Fibroblast of lung (primary cell): ENCODE measurements at regions not wholly inside any gene's neighbourhood (a gene's known extent, or its start where the extent isn't known, plus 50 kb on each side); places are given as distances from the start of the nearest gene placed in this dataset.
A peak's percentile ranks its signal among the peaks of the same experiment; 100 is the strongest.

Experiments used
- DNase-seq, 2 donors: peaks; one replicate each; pipeline versions ENCODE4 v3.0.0 to v3.0.0-alpha.2; 2010; ENCODE audit warnings: low read depth in 2 of 2
- H2AFZ ChIP-seq: 2 replicates; pipeline ENCODE4 v1.5.1; 2012; ENCODE audit warnings: low read length, control low read depth, inconsistent platforms
- H3K27ac ChIP-seq: 2 replicates; pipeline ENCODE4 v1.5.1; 2011; ENCODE audit warnings: low read length, control low read depth; ENCODE audit not compliant: insufficient read depth
- H3K27me3 ChIP-seq: 2 replicates; pipeline ENCODE4 v1.5.1; 2011; ENCODE audit warnings: mild to moderate bottlenecking, low read length; ENCODE audit not compliant: control insufficient read depth, insufficient read depth
- H3K36me3 ChIP-seq: 2 replicates; pipeline ENCODE4 v1.5.1; 2011; ENCODE audit warnings: low read length; ENCODE audit not compliant: control insufficient read depth, insufficient read depth
- H3K4me1 ChIP-seq: 2 replicates; pipeline ENCODE4 v1.5.1; 2011; ENCODE audit warnings: low read length; ENCODE audit not compliant: control insufficient read depth, insufficient read depth; ENCODE audit errors: extremely low read depth
- H3K4me2 ChIP-seq: 2 replicates; pipeline ENCODE4 v1.5.1; 2011; ENCODE audit warnings: low read length, control low read depth; ENCODE audit not compliant: insufficient read depth; ENCODE audit errors: extremely low read depth
- H3K4me3 ChIP-seq, 4 experiments: fragments of 200-600 bp in 1 of 4; sonication (generic) in 1 of 4; replicated peaks in 1 of 4; 2 replicates each; pipeline ENCODE4 v1.5.1; 2011 to 2016; ENCODE audit warnings: low read length in 4 of 4, low read depth in 3 of 4, mild to moderate bottlenecking in 3 of 4, control low read depth in 2 of 4, inconsistent platforms in 1 of 4, mixed read lengths in 1 of 4; ENCODE audit not compliant: insufficient read depth in 1 of 4; ENCODE audit errors: control extremely low read depth in 1 of 4
- H3K79me2 ChIP-seq: 2 replicates; pipeline ENCODE4 v1.5.1; 2012; ENCODE audit warnings: mild to moderate bottlenecking, low read length, inconsistent platforms; ENCODE audit not compliant: control insufficient read depth, insufficient read depth
- H3K9ac ChIP-seq: 2 replicates; pipeline ENCODE4 v1.5.1; 2011; ENCODE audit warnings: mild to moderate bottlenecking, low read length, control low read depth; ENCODE audit not compliant: insufficient read depth
- H3K9me3 ChIP-seq: 2 replicates; pipeline ENCODE4 v1.5.1; 2012; ENCODE audit warnings: low read depth, low read length; ENCODE audit not compliant: control insufficient read depth, insufficient read depth
- H4K20me1 ChIP-seq: 2 replicates; pipeline ENCODE4 v1.5.1; 2011; ENCODE audit warnings: low read length; ENCODE audit not compliant: control insufficient read depth, insufficient read depth; ENCODE audit errors: extremely low read depth
- CTCF ChIP-seq, 2 donors: IDR thresholded peaks in 1 of 2; conservative IDR thresholded peaks in 1 of 2; 1 replicate in 1 of 2; 2 replicates in 1 of 2; pipeline ENCODE4 v1.5.1; 2011 to 2012; ENCODE audit warnings: low read length in 2 of 2, control low read depth in 1 of 2, inconsistent platforms in 1 of 2, low read depth in 1 of 2, mild to moderate bottlenecking in 1 of 2
- EZH2 ChIP-seq: IDR thresholded peaks from 2 replicates; pipeline ENCODE4 v1.5.1; 2012; ENCODE audit warnings: low read length, control low read depth, mild to moderate bottlenecking; ENCODE audit errors: missing control alignments

DNA sequence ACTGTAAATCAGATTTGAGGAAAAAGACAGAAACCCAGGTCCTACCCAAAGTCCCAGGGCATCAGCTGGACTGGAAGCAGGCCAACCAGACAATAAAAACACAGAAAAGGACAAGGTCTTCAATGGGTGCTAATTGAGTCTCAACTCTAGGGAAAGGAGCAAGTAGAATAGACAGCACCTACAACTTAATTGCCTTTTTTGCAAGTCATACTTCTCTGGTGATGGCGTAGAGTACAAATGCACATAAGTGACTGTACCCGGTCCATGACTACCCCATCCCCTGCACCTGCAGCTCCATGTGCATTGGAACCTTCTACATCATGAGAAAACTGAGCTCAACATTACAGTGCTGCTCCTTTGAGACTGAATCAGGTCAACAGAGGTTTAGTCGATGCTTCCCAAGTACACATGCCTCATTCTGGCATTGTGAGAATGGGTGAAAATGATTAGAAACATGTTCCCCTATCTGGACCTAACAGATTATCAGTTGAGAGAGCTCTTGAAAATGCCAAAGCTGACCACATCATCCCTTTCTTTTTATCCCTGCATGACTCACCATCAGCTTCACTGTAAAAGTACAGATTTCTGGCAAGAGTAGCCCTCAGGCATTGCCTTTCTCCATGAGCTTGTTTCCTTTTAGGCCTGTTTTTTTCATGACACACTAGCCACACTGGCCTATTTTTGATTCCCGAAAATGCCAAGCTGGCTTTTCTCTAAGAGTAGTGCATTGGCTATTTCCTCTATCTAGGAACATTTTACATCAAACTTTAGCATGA is 298.3 kb downstream of the HS3ST1 start:
- DNase-seq: peak; percentile 72 to 98
- no peak overlapping the region for H3K4me2 ChIP-seq
- no peaks in the 10 kb centered on the region for H4K20me1 ChIP-seq
- H3K4me1 ChIP-seq: no peaks in the 10 kb centered on the region
- no peak overlapping the region for H3K27ac ChIP-seq
- no peak for TF ChIP-seq EZH2
- no peak for TF ChIP-seq CTCF (conservative IDR thresholded peaks at IDR 0.05 in 1 of 2, IDR thresholded peaks at IDR 0.05 in 1 of 2; ENCODE audit: low read depth in 1 of 2, low read length in 2 of 2)
- H3K9ac ChIP-seq: no peak overlapping the region
- H3K9me3 ChIP-seq: no peaks in the 10 kb centered on the region
- no peak overlapping the region for H2AFZ ChIP-seq
- no peaks in the 10 kb centered on the region for H3K36me3 ChIP-seq
- no peak overlapping the region for H3K4me3 ChIP-seq
- no peaks in the 10 kb centered on the region for H3K79me2 ChIP-seq
- no peaks in the 10 kb centered on the region for H3K27me3 ChIP-seq

DNA sequence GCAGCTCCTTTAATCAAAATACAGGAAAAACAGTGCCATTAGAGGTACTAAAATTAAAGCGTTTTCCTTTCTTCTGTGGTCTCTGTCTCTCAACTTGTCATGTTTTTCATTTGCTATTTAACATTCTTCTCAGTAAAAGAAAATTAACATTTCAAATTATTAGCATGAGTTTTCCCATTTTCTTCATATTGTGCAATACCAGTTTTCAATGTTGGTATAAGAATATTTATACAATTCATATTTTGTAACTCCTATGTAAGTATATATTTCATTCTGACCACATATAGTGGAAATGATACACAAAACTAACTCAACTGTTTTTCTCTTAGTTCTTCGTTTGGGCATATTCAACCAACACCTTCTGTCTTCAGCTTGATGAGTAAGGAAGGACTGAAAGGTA is 308.3 kb downstream of the HS3ST1 start:
- TF ChIP-seq EZH2 (no peak), CTCF (conservative IDR thresholded peaks at IDR 0.05 in 1 of 2, IDR thresholded peaks at IDR 0.05 in 1 of 2; ENCODE audit: low read depth in 1 of 2, low read length in 2 of 2) (no peak)
- H3K27me3 ChIP-seq: no peaks in the 10 kb centered on the region
- H3K9ac ChIP-seq: no peak overlapping the region
- H3K27ac ChIP-seq: no peak overlapping the region
- H4K20me1 ChIP-seq: no peaks in the 10 kb centered on the region
- no peaks in the 10 kb centered on the region for H3K9me3 ChIP-seq
- no peaks in the 10 kb centered on the region for H3K4me1 ChIP-seq
- no peak overlapping the region for H3K4me2 ChIP-seq
- no peak overlapping the region for H3K4me3 ChIP-seq
- H3K79me2 ChIP-seq: no peaks in the 10 kb centered on the region
- DNase-seq: no peak
- H2AFZ ChIP-seq: no peak overlapping the region
- H3K36me3 ChIP-seq: no peaks in the 10 kb centered on the region

DNA sequence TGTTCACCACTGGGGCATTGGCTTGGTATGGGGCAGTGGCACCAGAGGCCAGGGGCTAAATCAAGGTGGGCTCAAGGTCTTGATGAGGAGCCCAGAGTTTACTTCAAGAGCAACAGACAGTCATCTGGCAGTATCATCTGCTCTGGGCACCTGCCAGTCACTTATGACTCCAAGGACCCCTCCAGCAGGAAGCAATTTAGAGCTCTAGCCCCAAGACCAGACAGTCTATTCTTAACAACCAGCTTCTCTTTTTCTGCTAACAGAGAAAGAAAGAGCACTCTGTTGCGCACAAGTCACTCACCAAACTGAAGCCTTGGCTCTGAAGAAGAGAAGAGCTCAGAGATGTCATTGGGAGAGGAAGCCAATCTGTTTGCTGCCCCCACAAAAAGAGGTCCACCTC is 309.2 kb downstream of the HS3ST1 start:
- H3K9ac ChIP-seq: no peak overlapping the region
- H3K4me3 ChIP-seq: no peak overlapping the region
- no peak overlapping the region for H2AFZ ChIP-seq
- TF ChIP-seq EZH2: no peak
- no peak for TF ChIP-seq CTCF (conservative IDR thresholded peaks at IDR 0.05 in 1 of 2, IDR thresholded peaks at IDR 0.05 in 1 of 2; ENCODE audit: low read depth in 1 of 2, low read length in 2 of 2)
- no peaks in the 10 kb centered on the region for H3K9me3 ChIP-seq
- H3K4me2 ChIP-seq: no peak overlapping the region
- H3K4me1 ChIP-seq: no peaks in the 10 kb centered on the region
- H3K27me3 ChIP-seq: no peaks in the 10 kb centered on the region
- H3K36me3 ChIP-seq: no peaks in the 10 kb centered on the region
- no peak for DNase-seq
- H3K79me2 ChIP-seq: no peaks in the 10 kb centered on the region
- H3K27ac ChIP-seq: no peak overlapping the region
- H4K20me1 ChIP-seq: no peaks in the 10 kb centered on the region
